ENCODE measurements at regions not wholly inside any gene's neighbourhood (a gene's known extent, or its start where the extent isn't known, plus 50 kb on each side); places are given as distances from the start of the nearest gene placed in this dataset.

- Mint-ChIP-seq H3K27me3 (ENCODE audit: low read depth in 3 of 3) (peaks cover 3 to 7% (median 5%) of the 10 kb centered on the region in 3 donors), H3K4me3 (no peak overlapping the region), H3K4me1 (peaks cover 5 to 14% of the 10 kb centered on the region in 2 donors), H3K36me3 (no peaks in the 10 kb centered on the region), H3K9me3 (no peaks in the 10 kb centered on the region), H3K27ac (peak overlapping the region in 1 of 6 donors; percentile 36)
- no peak for DNase-seq
These were observed 147.9 kb downstream of the MAF start for GRCh38 chr16:79452671-79453070.

- H3K9me3 Mint-ChIP-seq, result no peaks in the 10 kb centered on the region
- peak overlapping the region in 1 of 6 donors; percentile 26 for H3K27ac Mint-ChIP-seq
- peaks cover 5 to 14% of the 10 kb centered on the region in 2 donors for H3K4me1 Mint-ChIP-seq
- H3K36me3 Mint-ChIP-seq, result peaks cover 0 to 4% (median 0%) of the 10 kb centered on the region in 3 donors
- H3K4me3 Mint-ChIP-seq, result no peak overlapping the region
- H3K27me3 Mint-ChIP-seq (ENCODE audit: low read depth in 3 of 3), result peaks cover 3 to 7% (median 5%) of the 10 kb centered on the region in 3 donors
- DNase-seq, result no peak
These were observed 149.2 kb downstream of the MAF start for GRCh38 chr16:79451196-79451816.

GRCh38 chr16:79449900-79450299 lies 150.6 kb downstream of the MAF start:
- no peak overlapping the region for H3K4me3 Mint-ChIP-seq

GRCh38 chr16:79449067-79449769 lies 151.3 kb downstream of the MAF start:
- no peak for DNase-seq
- peaks cover 0 to 5% (median 0%) of the 10 kb centered on the region in 3 donors for H3K36me3 Mint-ChIP-seq
- no peaks in the 10 kb centered on the region for H3K9me3 Mint-ChIP-seq
- peaks cover 5 to 14% of the 10 kb centered on the region in 2 donors for H3K4me1 Mint-ChIP-seq
- H3K4me3 Mint-ChIP-seq, result no peak overlapping the region
- no peak overlapping the region for H3K27ac Mint-ChIP-seq
- peaks cover 2 to 7% (median 4%) of the 10 kb centered on the region in 3 donors for H3K27me3 Mint-ChIP-seq (ENCODE audit: low read depth in 3 of 3)

More at GRCh38 chr16:79449900-79450299, 150.6 kb downstream of the MAF start:
- DNase-seq, result no peak
- Mint-ChIP-seq H3K27me3 (ENCODE audit: low read depth in 3 of 3) (peaks cover 3 to 7% (median 4%) of the 10 kb centered on the region in 3 donors), H3K36me3 (peaks cover 0 to 5% (median 0%) of the 10 kb centered on the region in 3 donors), H3K27ac (no peak overlapping the region), H3K9me3 (no peaks in the 10 kb centered on the region), H3K4me1 (peaks cover 5 to 14% of the 10 kb centered on the region in 2 donors)

GRCh38 chr16:79444572-79444971 lies 156.0 kb downstream of the MAF start:
- no peak overlapping the region for H3K4me3 Mint-ChIP-seq
- peaks cover 0 to 5% (median 0%) of the 10 kb centered on the region in 3 donors for H3K36me3 Mint-ChIP-seq
- H3K9me3 Mint-ChIP-seq, result no peaks in the 10 kb centered on the region
- no peak overlapping the region for H3K27ac Mint-ChIP-seq
- no peak for DNase-seq
- H3K4me1 Mint-ChIP-seq, result no peaks in the 10 kb centered on the region
- H3K27me3 Mint-ChIP-seq (ENCODE audit: low read depth in 3 of 3), result peaks cover 0 to 7% (median 1%) of the 10 kb centered on the region in 3 donors

GRCh38 chr16:79439901-79440300 lies 160.6 kb downstream of the MAF start:
- Mint-ChIP-seq H3K27ac (no peak overlapping the region), H3K4me3 (no peak overlapping the region)

GRCh38 chr16:79437764-79438751 lies 162.5 kb downstream of the MAF start:
- no peak overlapping the region for H3K4me3 Mint-ChIP-seq
- H3K4me1 Mint-ChIP-seq, result no peaks in the 10 kb centered on the region
- peaks cover 2 to 6% (median 4%) of the 10 kb centered on the region in 3 donors for H3K27me3 Mint-ChIP-seq (ENCODE audit: low read depth in 3 of 3)
- no peaks in the 10 kb centered on the region for H3K9me3 Mint-ChIP-seq
- DNase-seq, result no peak
- H3K36me3 Mint-ChIP-seq, result no peaks in the 10 kb centered on the region
- no peak overlapping the region for H3K27ac Mint-ChIP-seq

More at GRCh38 chr16:79439901-79440300, 160.6 kb downstream of the MAF start:
- Mint-ChIP-seq H3K4me1 (no peaks in the 10 kb centered on the region), H3K9me3 (no peaks in the 10 kb centered on the region), H3K36me3 (no peaks in the 10 kb centered on the region), H3K27me3 (ENCODE audit: low read depth in 3 of 3) (peaks cover 1 to 6% (median 2%) of the 10 kb centered on the region in 3 donors)
- DNase-seq, result no peak

- no peaks in the 10 kb centered on the region for H3K9me3 Mint-ChIP-seq
- DNase-seq, result no peak
- H3K27me3 Mint-ChIP-seq (ENCODE audit: low read depth in 3 of 3), result peaks cover 2 to 6% (median 4%) of the 10 kb centered on the region in 3 donors
- H3K4me1 Mint-ChIP-seq, result no peaks in the 10 kb centered on the region
- H3K4me3 Mint-ChIP-seq, result no peak overlapping the region
- H3K27ac Mint-ChIP-seq, result no peak overlapping the region
- H3K36me3 Mint-ChIP-seq, result no peaks in the 10 kb centered on the region
These were observed 163.7 kb downstream of the MAF start for GRCh38 chr16:79436885-79437284.

- no peaks in the 10 kb centered on the region for H3K9me3 Mint-ChIP-seq
- H3K36me3 Mint-ChIP-seq, result no peaks in the 10 kb centered on the region
- H3K4me3 Mint-ChIP-seq, result no peak overlapping the region
- no peak overlapping the region for H3K27ac Mint-ChIP-seq
- DNase-seq, result no peak
- no peaks in the 10 kb centered on the region for H3K4me1 Mint-ChIP-seq
- H3K27me3 Mint-ChIP-seq (ENCODE audit: low read depth in 3 of 3), result peaks cover 2 to 3% (median 2%) of the 10 kb centered on the region in 3 donors
These were observed 165.8 kb downstream of the MAF start for GRCh38 chr16:79434771-79435170.

GRCh38 chr16:79434092-79434491 lies 166.4 kb downstream of the MAF start:
- Mint-ChIP-seq H3K4me3 (no peak overlapping the region), H3K36me3 (no peaks in the 10 kb centered on the region), H3K4me1 (no peaks in the 10 kb centered on the region), H3K27ac (no peak overlapping the region), H3K9me3 (no peaks in the 10 kb centered on the region), H3K27me3 (ENCODE audit: low read depth in 3 of 3) (peaks cover 2 to 3% (median 2%) of the 10 kb centered on the region in 3 donors)
- DNase-seq, result no peak

- H3K4me1 Mint-ChIP-seq, result no peaks in the 10 kb centered on the region
- no peak for DNase-seq
- H3K27me3 Mint-ChIP-seq (ENCODE audit: low read depth in 3 of 3), result peaks cover 0 to 3% (median 2%) of the 10 kb centered on the region in 3 donors
- H3K27ac Mint-ChIP-seq, result no peak overlapping the region
- no peak overlapping the region for H3K4me3 Mint-ChIP-seq
- H3K9me3 Mint-ChIP-seq, result no peaks in the 10 kb centered on the region
- no peaks in the 10 kb centered on the region for H3K36me3 Mint-ChIP-seq
These were observed 168.6 kb downstream of the MAF start for GRCh38 chr16:79431923-79432322.

GRCh38 chr16:79430191-79430678 lies 170.3 kb downstream of the MAF start:
- no peak for DNase-seq
- no peaks in the 10 kb centered on the region for H3K9me3 Mint-ChIP-seq
- H3K27ac Mint-ChIP-seq, result no peak overlapping the region
- H3K36me3 Mint-ChIP-seq, result no peaks in the 10 kb centered on the region
- peaks cover 0 to 3% (median 0%) of the 10 kb centered on the region in 3 donors for H3K27me3 Mint-ChIP-seq (ENCODE audit: low read depth in 3 of 3)
- H3K4me1 Mint-ChIP-seq, result no peaks in the 10 kb centered on the region
- H3K4me3 Mint-ChIP-seq, result no peak overlapping the region

- Mint-ChIP-seq H3K4me3 (no peak overlapping the region), H3K27ac (no peak overlapping the region), H3K9me3 (no peaks in the 10 kb centered on the region), H3K4me1 (no peaks in the 10 kb centered on the region), H3K36me3 (no peaks in the 10 kb centered on the region), H3K27me3 (ENCODE audit: low read depth in 3 of 3) (peaks cover 0 to 5% (median 0%) of the 10 kb centered on the region in 3 donors)
- no peak for DNase-seq
These were observed 171.0 kb downstream of the MAF start for GRCh38 chr16:79429381-79430190.

Measured in immature natural killer cell (primary cell).